ENCODE measurements at regions not wholly inside any gene's neighbourhood (a gene's known extent, or its start where the extent isn't known, plus 50 kb on each side); places are given as distances from the start of the nearest gene placed in this dataset.

- TF ChIP-seq CTCF (IDR thresholded peaks at IDR 0.05): no peak
These were observed 117.4 kb downstream of the CDCA7 start for GRCh38 chr2:173472112-173472511.

- no peak for TF ChIP-seq CTCF (IDR thresholded peaks at IDR 0.05)
These were observed 128.5 kb downstream of the CDCA7 start for GRCh38 chr2:173483137-173483536.

- no peak for TF ChIP-seq CTCF (IDR thresholded peaks at IDR 0.05)
These were observed 134.2 kb downstream of the CDCA7 start for GRCh38 chr2:173488861-173489260.

- no peak for TF ChIP-seq CTCF (IDR thresholded peaks at IDR 0.05)
These were observed 136.7 kb downstream of the CDCA7 start for GRCh38 chr2:173491418-173491817.

GRCh38 chr2:173493874-173494273 is 139.2 kb downstream of the CDCA7 start:
- TF ChIP-seq CTCF (IDR thresholded peaks at IDR 0.05): no peak

GRCh38 chr2:173496746-173497145 is 142.1 kb downstream of the CDCA7 start:
- no peak for TF ChIP-seq CTCF (IDR thresholded peaks at IDR 0.05)

- TF ChIP-seq CTCF (IDR thresholded peaks at IDR 0.05): no peak
These were observed 146.3 kb downstream of the CDCA7 start for GRCh38 chr2:173500953-173501352.

- TF ChIP-seq CTCF (IDR thresholded peaks at IDR 0.05): no peak
These were observed 147.6 kb downstream of the CDCA7 start for GRCh38 chr2:173502296-173502695.
